GM12872 (cell line): ENCODE measurements at regions not wholly inside any gene's neighbourhood (a gene's known extent, or its start where the extent isn't known, plus 50 kb on each side); places are given as distances from the start of the nearest gene placed in this dataset.

ENCODE experiments used
- CTCF ChIP-seq: IDR thresholded peaks from 3 replicates; pipeline ENCODE4 v1.5.1; 2011; ENCODE audit warnings: low read depth, mild to moderate bottlenecking, low read length, moderate library complexity; ENCODE audit not compliant: insufficient read depth

GRCh38 chr11:112723676-112724495, 237.3 kb upstream of the NCAM1 start:
- no peak for TF ChIP-seq CTCF

GRCh38 chr11:112724496-112724790, 236.8 kb upstream of the NCAM1 start:
- no peak for TF ChIP-seq CTCF

- TF ChIP-seq CTCF = no peak
Observed at GRCh38 chr11:112725636-112726035, 235.6 kb upstream of the NCAM1 start.

GRCh38 chr11:112727341-112727841, 233.8 kb upstream of the NCAM1 start:
- no peak for TF ChIP-seq CTCF

GRCh38 chr11:112728288-112728687, 232.9 kb upstream of the NCAM1 start:
- TF ChIP-seq CTCF = no peak

- no peak for TF ChIP-seq CTCF
Observed at GRCh38 chr11:112728716-112729115, 232.5 kb upstream of the NCAM1 start.

- no peak for TF ChIP-seq CTCF
Observed at GRCh38 chr11:112730591-112730990, 230.6 kb upstream of the NCAM1 start.
